Natural killer cell (primary cell): ENCODE measurements at regions not wholly inside any gene's neighbourhood (a gene's known extent, or its start where the extent isn't known, plus 50 kb on each side); places are given as distances from the start of the nearest gene placed in this dataset.
A peak's percentile ranks its signal among the peaks of the same experiment; 100 is the strongest.

Experiments
- ATAC-seq, 3 donors: fragments of 150-1000 bp in 2 of 3; fragments of 200-7000 bp in 1 of 3; cut with Tn5 transposase; 1 replicate in 1 of 3; 2 replicates in 2 of 3; pipeline ENCODE4 v1.10.0; 2021; ENCODE audit warnings: mild to moderate bottlenecking in 2 of 3, moderate library complexity in 2 of 3
- DNase-seq, 2 donors: peaks; one replicate each; pipeline versions ENCODE4 v3.0.0 to v3.0.0-alpha.2; 2013 to 2021; ENCODE audit warnings: mixed read lengths in 1 of 2
- H3K27ac ChIP-seq: one replicate; pipeline ENCODE4 v1.5.1; 2013; ENCODE audit warnings: mild to moderate bottlenecking, low read length
- H3K27me3 ChIP-seq: one replicate; pipeline ENCODE4 v1.6.1; 2013; ENCODE audit warnings: low read length; ENCODE audit not compliant: control insufficient read depth, insufficient read depth
- H3K36me3 ChIP-seq: one replicate; pipeline ENCODE4 v1.6.1; 2013; ENCODE audit warnings: low read length; ENCODE audit not compliant: control insufficient read depth, insufficient read depth
- H3K4me1 ChIP-seq: one replicate; pipeline ENCODE4 v1.6.1; 2013; ENCODE audit warnings: low read length; ENCODE audit not compliant: control insufficient read depth, insufficient read depth
- H3K4me3 ChIP-seq: one replicate; pipeline ENCODE4 v1.5.1; 2013; ENCODE audit warnings: low read length
- H3K9me3 ChIP-seq: one replicate; pipeline ENCODE4 v1.6.1; 2013; ENCODE audit warnings: low read length; ENCODE audit not compliant: control insufficient read depth, insufficient read depth
- H3K27ac Mint-ChIP-seq, 2 donors: one replicate each; pipeline ENCODE4 v1.8.0; 2022; ENCODE audit warnings: mild to moderate bottlenecking in 2 of 2, mixed read lengths in 2 of 2, moderate library complexity in 1 of 2
- H3K27me3 Mint-ChIP-seq, 2 donors: one replicate each; pipeline ENCODE4 v1.8.0; 2022; ENCODE audit warnings: low read depth in 2 of 2, mixed read lengths in 2 of 2
- H3K36me3 Mint-ChIP-seq: one replicate; pipeline ENCODE4 v1.8.0; 2022; ENCODE audit warnings: mixed read lengths
- H3K4me1 Mint-ChIP-seq, 2 donors: one replicate each; pipeline ENCODE4 v1.8.0; 2022; ENCODE audit warnings: mixed read lengths in 2 of 2
- H3K4me3 Mint-ChIP-seq: one replicate; pipeline ENCODE4 v1.8.0; 2022; ENCODE audit warnings: mild to moderate bottlenecking, moderate library complexity, mixed read lengths
- H3K9me3 Mint-ChIP-seq, 2 donors: one replicate each; pipeline ENCODE4 v1.8.0; 2022; ENCODE audit warnings: mixed read lengths in 2 of 2
- CTCF ChIP-seq: fragments of 200-600 bp; IDR thresholded peaks from one replicate; pipeline ENCODE4 v1.8.0; 2022; ENCODE audit warnings: antibody characterized with exemption
- WGBS: methylation state at CpG from one replicate; pipeline ENCODE4 v1.1.7; 2013; ENCODE audit warnings: missing lambda C conversion rate; ENCODE audit not compliant: insufficient coverage; 5-methylcytosine and 5-hydroxymethylcytosine counted together
- intact Hi-C: fragments of 100-400 bp; cut with micrococcal nuclease; formaldehyde crosslinking; loops from one replicate; pipeline ENCODE4 v1.14.2; 2022

- no peak overlapping the region for H3K4me3 Mint-ChIP-seq
- Histone ChIP-seq H3K36me3 (no peaks in the 10 kb centered on the region), H3K4me3 (no peak overlapping the region), H3K27ac (no peak overlapping the region), H3K4me1 (no peaks in the 10 kb centered on the region), H3K9me3 (no peaks in the 10 kb centered on the region), H3K27me3 (no peaks in the 10 kb centered on the region)
- no peak for DNase-seq
- no peak for ATAC-seq
- no peak for TF ChIP-seq CTCF
- WGBS, result no CpG with 5 or more reads among the region's 2 CpGs
- no peaks in the 10 kb centered on the region for H3K36me3 Mint-ChIP-seq
- no peaks in the 10 kb centered on the region for H3K4me1 Mint-ChIP-seq
- H3K27me3 Mint-ChIP-seq, result peaks cover 16 to 52% of the 10 kb centered on the region in 2 donors
- no peak overlapping the region for H3K27ac Mint-ChIP-seq
- no peaks in the 10 kb centered on the region for H3K9me3 Mint-ChIP-seq
- intact Hi-C loops, result no loop called here
Measured at GRCh38 chr11:32002311-32002710, 88.6 kb upstream of the RCN1 start.

- no peak for DNase-seq
Measured at GRCh38 chr11:31997955-31998354, 92.9 kb upstream of the RCN1 start.

GRCh38 chr11:31996159-31996881 is 94.6 kb upstream of the RCN1 start:
- WGBS, result 94% methylated on average over 7 of the region's 7 CpGs
- ATAC-seq, result no peak
- no peaks in the 10 kb centered on the region for H3K9me3 Mint-ChIP-seq
- peaks cover 20% of the 10 kb centered on the region in 2 donors for H3K4me1 Mint-ChIP-seq
- Histone ChIP-seq H3K4me1 (peaks cover 13% of the 10 kb centered on the region), H3K27me3 (no peaks in the 10 kb centered on the region), H3K36me3 (no peaks in the 10 kb centered on the region), H3K9me3 (no peaks in the 10 kb centered on the region), H3K4me3 (no peak overlapping the region), H3K27ac (no peak overlapping the region)
- intact Hi-C loops, result loop anchor here (5.0 kb wide), 1 partner anchor 489 kb away; the partner anchor contains the start of genes ELP4 and IMMP1L
- H3K27ac Mint-ChIP-seq, result peak overlapping the region; percentile 86 to 87
- peaks cover 5 to 15% of the 10 kb centered on the region in 2 donors for H3K27me3 Mint-ChIP-seq
- no peak for DNase-seq
- TF ChIP-seq CTCF, result no peak
- peak overlapping the region; percentile 88 for H3K4me3 Mint-ChIP-seq
- no peaks in the 10 kb centered on the region for H3K36me3 Mint-ChIP-seq

More at GRCh38 chr11:31997955-31998354, 92.9 kb upstream of the RCN1 start:
- Mint-ChIP-seq H3K27ac (no peak overlapping the region), H3K27me3 (peaks cover 5 to 28% of the 10 kb centered on the region in 2 donors), H3K36me3 (no peaks in the 10 kb centered on the region), H3K4me3 (no peak overlapping the region), H3K4me1 (peaks cover 20% of the 10 kb centered on the region in 2 donors), H3K9me3 (no peaks in the 10 kb centered on the region)
- no peaks in the 10 kb centered on the region for H3K27me3 ChIP-seq
- H3K4me3 ChIP-seq, result no peak overlapping the region
- 89% methylated on average over 2 of the region's 2 CpGs for WGBS
- H3K27ac ChIP-seq, result no peak overlapping the region
- H3K4me1 ChIP-seq, result peaks cover 13% of the 10 kb centered on the region
- no peaks in the 10 kb centered on the region for H3K36me3 ChIP-seq
- no peak for TF ChIP-seq CTCF
- ATAC-seq, result no peak
- intact Hi-C loops, result loop anchor here (5.0 kb wide), 1 partner anchor 491 kb away; the partner anchor contains the start of genes ELP4 and IMMP1L
- no peaks in the 10 kb centered on the region for H3K9me3 ChIP-seq
